Heart left ventricle (tissue), 13 donors: ENCODE measurements at regions not wholly inside any gene's neighbourhood (a gene's known extent, or its start where the extent isn't known, plus 50 kb on each side); places are given as distances from the start of the nearest gene placed in this dataset.
"Not testable (repeated sequence)": the region's sequence is repeated elsewhere in the genome, so short reads cannot be mapped to it uniquely, and the experiment has no call there.

Experiments used
- CTCF ChIP-seq, 12 donors: fragments of 200-600 bp; sonication (generic) in 4 of 12; IDR thresholded peaks; one replicate each; pipeline versions ENCODE4 v1.5.0 to v1.8.0; 2018 to 2022; ENCODE audit warnings: antibody characterized with exemption in 12 of 12, mild to moderate bottlenecking in 5 of 12
- POLR2A ChIP-seq, 2 donors: fragments of 450-650 bp; IDR thresholded peaks; one replicate each; pipeline ENCODE4 v1.6.1; 2017; ENCODE audit warnings: antibody characterized with exemption in 2 of 2, mild to moderate bottlenecking in 2 of 2, moderate library complexity in 2 of 2
- donor health status: ischemic (EF 13 %, LVEDD 7.1; RV severe dilation, severe dysfunction).
- donor health status: DM: no; HTN: yes; CAD: no.
- donor health status: DM: no; HTN: no; CAD: no.
- donor health status: ischemic (EF 25% LVEDD 6.9; RV normal size, moderate dysfunction).
- donor health status: ischemic (EF 25% LVEDD 5.7; RV mildly dilated, moderate dysfunction).
- donor health status: ischemic (EF 35%, LVEDD 5.7; RV mildly dilated, moderate dysfunction).
- donor health status: nonischemic (EF 11% LVEDD 7.7; RV severe dilation, severe dysfunction).
- donor health status: DM: yes; HTN: yes; CAD: no.
- donor health status: PGD.
- donor health status: ischemic (EF 29% LVEDD 5.4; RV normal size, mild dysfunction).
- donor health status: nonischemic (EF 23%, LVEDD 6.1; RV moderate dilation, normal function).

DNA sequence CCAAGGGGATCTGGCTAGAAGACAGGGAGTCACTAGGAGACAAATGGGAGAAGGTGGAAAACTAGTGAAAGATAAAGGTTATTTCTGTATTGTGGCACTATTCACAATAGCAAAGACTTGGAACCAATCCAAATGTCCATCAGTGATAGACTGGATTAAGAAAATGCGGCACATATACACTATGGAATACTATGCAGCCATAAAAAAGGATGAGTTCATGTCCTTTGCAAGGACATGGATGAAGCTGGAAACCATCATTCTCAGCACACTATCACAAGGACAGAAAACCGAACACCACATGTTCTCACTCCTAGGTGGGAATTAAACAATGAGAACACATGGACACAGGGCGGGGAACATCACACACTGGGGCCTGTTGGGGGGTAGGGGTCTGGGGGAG lies 282.4 kb upstream of the TAC1 start:
- not testable (repeated sequence) for TF ChIP-seq CTCF, POLR2A (IDR thresholded peaks at IDR 0.05)
